Upper lobe of left lung (tissue), 4 donors: ENCODE measurements at regions not wholly inside any gene's neighbourhood (a gene's known extent, or its start where the extent isn't known, plus 50 kb on each side); places are given as distances from the start of the nearest gene placed in this dataset.

ENCODE experiments used
- POLR2A ChIP-seq, 4 donors: fragments of 450-650 bp; IDR thresholded peaks; one replicate each; pipeline ENCODE4 v1.5.1; 2016 to 2017; ENCODE audit warnings: antibody characterized with exemption in 4 of 4, mild to moderate bottlenecking in 2 of 4
- POLR2AphosphoS5 ChIP-seq, 2 donors: sonication (generic); formaldehyde crosslinking; IDR thresholded peaks; one replicate each; pipeline ENCODE4 v1.5.1; 2017; ENCODE audit warnings: antibody characterized with exemption in 2 of 2
- TF ChIP-seq, protein P1 (sequence below), 6 experiments: fragments of 450-650 bp in 4 of 6; fragments of 200-600 bp in 2 of 6; sonication (generic) in 2 of 6; IDR thresholded peaks; one replicate each; pipeline ENCODE4 v1.5.1; 2016 to 2019; ENCODE audit warnings: antibody characterized with exemption in 6 of 6

DNA sequence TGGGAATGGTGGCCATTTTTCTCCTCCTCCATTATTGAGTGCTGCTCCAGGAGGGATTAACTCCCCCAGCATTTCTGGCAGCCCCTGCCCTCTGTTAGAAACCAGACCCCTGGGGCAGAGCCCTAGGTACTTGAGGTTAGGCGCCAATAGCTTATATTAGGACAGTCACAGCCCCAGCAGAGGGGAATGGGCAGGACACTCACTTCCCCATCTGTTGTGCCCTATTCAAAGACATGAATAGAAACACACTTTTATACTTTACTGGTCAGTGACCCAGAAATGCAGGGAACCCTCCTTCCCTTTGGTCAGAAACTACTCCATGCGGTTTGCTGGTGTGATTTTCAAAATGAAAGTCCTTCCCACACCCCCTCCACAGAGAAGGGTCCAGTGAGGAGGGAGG, 267.7 kb downstream of the PTBP2 start:
- TF ChIP-seq POLR2A (IDR thresholded peaks at IDR 0.05) (no peak), POLR2AphosphoS5 (IDR thresholded peaks at IDR 0.05) (no peak)
- TF ChIP-seq, protein P1, sequence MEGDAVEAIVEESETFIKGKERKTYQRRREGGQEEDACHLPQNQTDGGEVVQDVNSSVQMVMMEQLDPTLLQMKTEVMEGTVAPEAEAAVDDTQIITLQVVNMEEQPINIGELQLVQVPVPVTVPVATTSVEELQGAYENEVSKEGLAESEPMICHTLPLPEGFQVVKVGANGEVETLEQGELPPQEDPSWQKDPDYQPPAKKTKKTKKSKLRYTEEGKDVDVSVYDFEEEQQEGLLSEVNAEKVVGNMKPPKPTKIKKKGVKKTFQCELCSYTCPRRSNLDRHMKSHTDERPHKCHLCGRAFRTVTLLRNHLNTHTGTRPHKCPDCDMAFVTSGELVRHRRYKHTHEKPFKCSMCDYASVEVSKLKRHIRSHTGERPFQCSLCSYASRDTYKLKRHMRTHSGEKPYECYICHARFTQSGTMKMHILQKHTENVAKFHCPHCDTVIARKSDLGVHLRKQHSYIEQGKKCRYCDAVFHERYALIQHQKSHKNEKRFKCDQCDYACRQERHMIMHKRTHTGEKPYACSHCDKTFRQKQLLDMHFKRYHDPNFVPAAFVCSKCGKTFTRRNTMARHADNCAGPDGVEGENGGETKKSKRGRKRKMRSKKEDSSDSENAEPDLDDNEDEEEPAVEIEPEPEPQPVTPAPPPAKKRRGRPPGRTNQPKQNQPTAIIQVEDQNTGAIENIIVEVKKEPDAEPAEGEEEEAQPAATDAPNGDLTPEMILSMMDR (IDR thresholded peaks at IDR 0.05): no peak
